GM06990 (cell line): ENCODE measurements at regions not wholly inside any gene's neighbourhood (a gene's known extent, or its start where the extent isn't known, plus 50 kb on each side); places are given as distances from the start of the nearest gene placed in this dataset.

Source experiments
- DNase-seq: peaks from one replicate; pipeline ENCODE4 v3.0.0-alpha.2; 2011; ENCODE audit not compliant: insufficient read length; ENCODE audit errors: extremely low read depth
- H3K27me3 ChIP-seq: replicated peaks from 2 replicates; pipeline ENCODE4 v1.6.0; 2011; ENCODE audit warnings: low read length; ENCODE audit not compliant: control insufficient read depth, insufficient read depth
- H3K36me3 ChIP-seq: 2 replicates; pipeline ENCODE4 v1.5.1; 2011; ENCODE audit warnings: low read length; ENCODE audit not compliant: control insufficient read depth, insufficient read depth
- H3K4me3 ChIP-seq: replicated peaks from 2 replicates; pipeline ENCODE4 v1.5.1; 2011; ENCODE audit warnings: low read depth, mild to moderate bottlenecking, control low read depth, low read length
- CTCF ChIP-seq: IDR thresholded peaks from 2 replicates; pipeline ENCODE4 v1.5.1; 2011; ENCODE audit warnings: low read length, control low read depth, mild to moderate bottlenecking, inconsistent platforms; ENCODE audit not compliant: insufficient read depth, poor library complexity, severe bottlenecking

DNA sequence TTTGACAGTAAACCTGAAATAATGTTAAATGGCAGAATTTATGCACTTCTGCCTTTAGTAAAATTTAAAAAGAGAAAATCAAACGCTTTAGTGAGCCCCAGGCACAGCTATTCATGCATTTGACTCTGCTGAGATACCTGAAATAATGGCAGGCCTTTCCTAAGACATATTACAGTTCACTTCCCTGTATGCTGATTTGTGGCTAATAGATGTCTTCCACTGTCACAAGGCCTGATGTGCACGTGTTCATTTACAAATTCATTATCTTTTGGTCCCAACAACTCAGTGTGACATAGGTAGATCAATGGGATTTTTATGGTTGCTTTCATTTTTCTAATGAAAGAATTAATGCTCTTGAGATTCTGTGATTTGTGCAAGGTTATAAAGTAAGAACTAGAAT lies 449.7 kb upstream of the RGS17 start:
- no peak overlapping the region for H3K4me3 ChIP-seq
- no peaks in the 10 kb centered on the region for H3K27me3 ChIP-seq
- H3K36me3 ChIP-seq, result no peaks in the 10 kb centered on the region
- no peak for TF ChIP-seq CTCF
- no peak for DNase-seq

GRCh38 chr6:153575528-153575927 lies 444.4 kb upstream of the RGS17 start:
- no peak for DNase-seq
- TF ChIP-seq CTCF, result no peak
- no peaks in the 10 kb centered on the region for H3K27me3 ChIP-seq
- no peaks in the 10 kb centered on the region for H3K36me3 ChIP-seq
- no peak overlapping the region for H3K4me3 ChIP-seq

GRCh38 chr6:153574231-153574630 lies 443.1 kb upstream of the RGS17 start:
- Histone ChIP-seq H3K4me3 (no peak overlapping the region), H3K36me3 (no peaks in the 10 kb centered on the region), H3K27me3 (no peaks in the 10 kb centered on the region)
- no peak for DNase-seq
- no peak for TF ChIP-seq CTCF

DNA sequence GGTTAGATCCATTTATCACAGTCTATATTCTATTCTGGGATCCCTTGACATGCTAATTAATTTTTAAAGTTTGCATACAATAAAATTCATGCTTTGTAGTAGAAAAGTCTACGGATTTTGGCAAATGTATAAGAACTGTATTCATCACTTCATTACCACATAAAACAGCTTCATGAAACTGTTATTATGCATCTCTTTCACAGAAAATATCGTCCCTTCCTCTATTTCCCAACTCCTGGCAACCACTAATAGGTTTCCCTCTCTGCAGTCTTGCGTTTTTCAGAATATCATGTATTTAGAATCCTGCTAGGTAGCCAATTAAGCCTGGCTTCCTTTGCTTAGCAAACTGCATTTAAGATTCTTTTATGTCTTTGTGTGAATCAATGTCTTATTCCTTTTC lies 441.3 kb upstream of the RGS17 start:
- Histone ChIP-seq H3K36me3 (no peaks in the 10 kb centered on the region), H3K4me3 (no peak overlapping the region), H3K27me3 (no peaks in the 10 kb centered on the region)
- no peak for TF ChIP-seq CTCF
- no peak for DNase-seq

DNA sequence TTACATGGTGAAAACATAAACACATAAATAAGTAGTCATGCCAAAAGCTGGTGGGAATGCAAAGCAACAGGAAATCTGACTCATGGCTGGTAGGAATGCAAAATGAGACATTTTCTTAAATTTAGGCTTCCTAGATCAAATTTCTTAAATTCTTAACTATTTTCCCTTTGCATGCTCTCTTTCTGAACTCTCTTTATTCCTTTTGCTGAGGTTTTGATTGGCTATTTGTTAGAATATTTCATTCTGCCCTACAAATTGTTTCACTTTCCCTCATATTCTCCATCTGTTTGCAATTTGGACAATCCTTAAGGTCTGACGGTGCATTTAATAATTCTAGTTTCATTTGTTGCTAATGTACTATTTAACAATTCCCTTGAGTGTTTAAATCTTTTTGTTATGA lies 437.5 kb upstream of the RGS17 start:
- H3K36me3 ChIP-seq, result no peaks in the 10 kb centered on the region
- H3K4me3 ChIP-seq, result no peak overlapping the region
- no peak for TF ChIP-seq CTCF
- DNase-seq, result no peak
- no peaks in the 10 kb centered on the region for H3K27me3 ChIP-seq

DNA sequence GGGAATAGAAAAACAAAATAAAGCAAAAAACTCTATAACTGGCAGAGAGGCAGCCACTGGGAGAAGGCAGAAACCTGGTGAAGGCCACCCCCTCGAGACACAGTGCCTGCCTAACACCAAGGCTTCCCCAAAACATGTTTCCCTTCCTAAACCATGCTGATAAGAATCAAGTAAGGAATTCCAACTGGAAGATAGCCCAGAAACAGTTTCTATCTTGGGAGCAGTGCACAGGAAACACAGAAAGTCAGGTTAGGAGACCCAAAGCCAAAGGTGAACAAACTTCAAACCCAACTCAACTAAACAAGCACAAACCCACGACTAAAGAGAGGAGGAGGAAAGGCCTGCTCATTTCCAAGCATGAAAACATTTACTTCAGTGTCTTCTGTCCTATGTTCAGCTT lies 433.7 kb upstream of the RGS17 start:
- Histone ChIP-seq H3K36me3 (no peaks in the 10 kb centered on the region), H3K27me3 (no peaks in the 10 kb centered on the region; the same call in 1 of the 2 replicates), H3K4me3 (no peak overlapping the region)
- DNase-seq, result no peak
- no peak for TF ChIP-seq CTCF
